ENCODE measurements at regions not wholly inside any gene's neighbourhood (a gene's known extent, or its start where the extent isn't known, plus 50 kb on each side); places are given as distances from the start of the nearest gene placed in this dataset.

DNA sequence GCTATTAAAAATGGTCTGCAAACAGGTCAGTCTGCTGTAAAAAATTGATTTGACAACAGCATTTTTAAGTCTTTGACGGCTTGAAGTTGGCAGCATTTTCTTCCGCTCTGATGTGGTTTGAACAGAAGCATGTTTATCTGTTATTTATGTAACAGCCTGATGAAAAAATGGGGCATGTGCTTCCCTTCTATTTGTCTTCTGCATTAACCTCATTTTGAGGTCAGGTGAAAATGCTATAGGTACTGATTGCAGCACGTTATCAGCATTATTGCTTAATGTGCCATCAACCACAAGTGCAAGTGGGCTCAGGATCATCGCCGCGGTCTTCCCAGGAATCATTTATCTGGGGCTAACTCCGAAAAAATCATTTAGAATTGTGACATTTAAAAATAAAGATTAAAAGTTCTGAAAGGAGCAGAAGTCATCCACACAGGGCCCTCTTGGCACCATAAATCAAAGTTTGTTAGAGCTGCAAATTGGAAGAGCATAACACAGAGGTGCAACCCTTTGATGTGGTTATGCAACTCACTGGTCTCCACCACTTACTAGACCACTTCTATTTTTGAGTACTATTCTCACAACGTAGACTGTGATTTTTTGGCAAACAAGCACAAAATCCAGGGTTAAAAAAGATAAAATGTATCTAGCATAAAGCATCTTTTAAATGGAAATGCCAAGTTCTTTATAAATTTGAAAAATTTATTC lies 307.7 kb downstream of the MDFIC start:
- TF ChIP-seq EZH2 (IDR thresholded peaks at IDR 0.05; ENCODE audit: low read depth, low read length, severe bottlenecking) (no peak), YY1 (IDR thresholded peaks at IDR 0.05; ENCODE audit: low read depth, low read length) (no peak), CTCF (IDR thresholded peaks at IDR 0.05; ENCODE audit: control extremely low read depth in 1 of 3, insufficient read depth in 1 of 3, low read depth in 1 of 3, low read length in 3 of 3) (no peak), CEBPB (IDR thresholded peaks at IDR 0.05; ENCODE audit: low read depth, low read length) (no peak), POLR2A (IDR thresholded peaks at IDR 0.05; ENCODE audit: control extremely low read depth in 1 of 2, low read depth in 2 of 2, low read length in 2 of 2) (no peak), EP300 (IDR thresholded peaks at IDR 0.05; ENCODE audit: borderline replicate concordance in 1 of 2, low read depth in 2 of 2, low read length in 2 of 2) (no peak), RFX5 (IDR thresholded peaks at IDR 0.05; ENCODE audit: borderline replicate concordance, low read depth, low read length) (no peak), HDAC2 (IDR thresholded peaks at IDR 0.05; ENCODE audit: borderline replicate concordance in 1 of 2, low read depth in 2 of 2, low read length in 2 of 2) (no peak), TBP (IDR thresholded peaks at IDR 0.05; ENCODE audit: low read depth, low read length) (no peak), TAF1 (IDR thresholded peaks at IDR 0.05; ENCODE audit: low read depth, low read length) (no peak), GABPA (IDR thresholded peaks at IDR 0.05; ENCODE audit: borderline replicate concordance, insufficient read depth, low read length) (no peak), KDM1A (IDR thresholded peaks at IDR 0.05; ENCODE audit: borderline replicate concordance, low read length) (no peak)
- TF ChIP-seq, protein P1, sequence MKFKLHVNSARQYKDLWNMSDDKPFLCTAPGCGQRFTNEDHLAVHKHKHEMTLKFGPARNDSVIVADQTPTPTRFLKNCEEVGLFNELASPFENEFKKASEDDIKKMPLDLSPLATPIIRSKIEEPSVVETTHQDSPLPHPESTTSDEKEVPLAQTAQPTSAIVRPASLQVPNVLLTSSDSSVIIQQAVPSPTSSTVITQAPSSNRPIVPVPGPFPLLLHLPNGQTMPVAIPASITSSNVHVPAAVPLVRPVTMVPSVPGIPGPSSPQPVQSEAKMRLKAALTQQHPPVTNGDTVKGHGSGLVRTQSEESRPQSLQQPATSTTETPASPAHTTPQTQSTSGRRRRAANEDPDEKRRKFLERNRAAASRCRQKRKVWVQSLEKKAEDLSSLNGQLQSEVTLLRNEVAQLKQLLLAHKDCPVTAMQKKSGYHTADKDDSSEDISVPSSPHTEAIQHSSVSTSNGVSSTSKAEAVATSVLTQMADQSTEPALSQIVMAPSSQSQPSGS (IDR thresholded peaks at IDR 0.05; ENCODE audit: low read length), result no peak
